Stomach (tissue), 4 donors: ENCODE measurements at regions not wholly inside any gene's neighbourhood (a gene's known extent, or its start where the extent isn't known, plus 50 kb on each side); places are given as distances from the start of the nearest gene placed in this dataset.

Experiments
- POLR2A ChIP-seq, 4 donors: fragments of 450-650 bp; IDR thresholded peaks; one replicate each; pipeline ENCODE4 v1.6.1; 2016; ENCODE audit warnings: antibody characterized with exemption in 4 of 4, control low read depth in 2 of 4, mild to moderate bottlenecking in 1 of 4, moderate library complexity in 1 of 4
- TF ChIP-seq, protein P1 (sequence below), 7 experiments: fragments of 450-650 bp in 4 of 7; fragments of 200-600 bp in 3 of 7; sonication (generic) in 3 of 7; IDR thresholded peaks; one replicate each; pipeline ENCODE4 v1.5.1; 2016 to 2019; ENCODE audit warnings: antibody characterized with exemption in 7 of 7, control low read depth in 2 of 7, mild to moderate bottlenecking in 1 of 7

DNA sequence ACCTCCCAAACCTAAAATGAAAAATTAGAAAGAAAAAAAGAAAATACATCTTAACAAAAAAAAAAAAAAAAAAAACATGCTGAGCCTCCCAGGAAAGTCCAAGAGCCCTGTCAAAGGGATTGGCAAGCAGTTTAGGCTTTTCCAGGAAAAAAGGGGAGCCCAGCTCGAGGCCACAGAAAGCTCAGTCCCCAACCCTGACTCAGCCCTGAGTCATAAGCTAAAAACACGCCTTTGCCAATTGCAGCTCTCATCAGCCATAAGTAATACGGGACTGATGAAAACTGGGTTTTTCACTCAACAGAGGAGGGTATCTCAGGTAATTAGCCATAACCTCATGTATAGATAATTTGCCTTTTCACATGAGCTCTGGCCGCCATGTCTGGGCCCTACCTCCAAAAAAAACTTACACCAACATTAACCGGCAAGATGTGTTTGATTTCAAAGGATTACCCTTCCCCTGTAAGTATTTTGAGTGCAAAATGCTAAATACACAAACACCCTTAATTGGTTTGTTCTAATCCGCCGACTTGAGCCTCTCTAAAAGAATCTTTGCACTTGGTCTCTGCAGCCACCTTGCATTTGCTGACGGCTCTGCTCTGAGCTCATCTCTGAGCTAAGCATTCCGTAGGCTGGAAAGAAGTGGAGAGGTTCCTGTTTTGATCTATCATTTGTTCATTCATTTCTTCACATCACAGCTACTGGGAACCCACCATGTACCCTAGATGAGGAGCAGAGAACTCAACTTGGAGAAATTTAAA is 319.2 kb downstream of the BCL11B start:
- TF ChIP-seq, protein P1, sequence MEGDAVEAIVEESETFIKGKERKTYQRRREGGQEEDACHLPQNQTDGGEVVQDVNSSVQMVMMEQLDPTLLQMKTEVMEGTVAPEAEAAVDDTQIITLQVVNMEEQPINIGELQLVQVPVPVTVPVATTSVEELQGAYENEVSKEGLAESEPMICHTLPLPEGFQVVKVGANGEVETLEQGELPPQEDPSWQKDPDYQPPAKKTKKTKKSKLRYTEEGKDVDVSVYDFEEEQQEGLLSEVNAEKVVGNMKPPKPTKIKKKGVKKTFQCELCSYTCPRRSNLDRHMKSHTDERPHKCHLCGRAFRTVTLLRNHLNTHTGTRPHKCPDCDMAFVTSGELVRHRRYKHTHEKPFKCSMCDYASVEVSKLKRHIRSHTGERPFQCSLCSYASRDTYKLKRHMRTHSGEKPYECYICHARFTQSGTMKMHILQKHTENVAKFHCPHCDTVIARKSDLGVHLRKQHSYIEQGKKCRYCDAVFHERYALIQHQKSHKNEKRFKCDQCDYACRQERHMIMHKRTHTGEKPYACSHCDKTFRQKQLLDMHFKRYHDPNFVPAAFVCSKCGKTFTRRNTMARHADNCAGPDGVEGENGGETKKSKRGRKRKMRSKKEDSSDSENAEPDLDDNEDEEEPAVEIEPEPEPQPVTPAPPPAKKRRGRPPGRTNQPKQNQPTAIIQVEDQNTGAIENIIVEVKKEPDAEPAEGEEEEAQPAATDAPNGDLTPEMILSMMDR (IDR thresholded peaks at IDR 0.05), result no peak
- no peak for TF ChIP-seq POLR2A (IDR thresholded peaks at IDR 0.05)
